Erythroblast (primary cell): ENCODE measurements at regions not wholly inside any gene's neighbourhood (a gene's known extent, or its start where the extent isn't known, plus 50 kb on each side); places are given as distances from the start of the nearest gene placed in this dataset.

ENCODE experiments used
- GATA1 ChIP-seq: IDR thresholded peaks from 2 replicates; pipeline ENCODE4 v1.6.1; 2011; ENCODE audit warnings: low read depth, mild to moderate bottlenecking, control low read depth, low read length, moderate library complexity
- POLR2A ChIP-seq: IDR thresholded peaks from 2 replicates; pipeline ENCODE4 v1.6.1; 2011; ENCODE audit warnings: mild to moderate bottlenecking, low read length

DNA sequence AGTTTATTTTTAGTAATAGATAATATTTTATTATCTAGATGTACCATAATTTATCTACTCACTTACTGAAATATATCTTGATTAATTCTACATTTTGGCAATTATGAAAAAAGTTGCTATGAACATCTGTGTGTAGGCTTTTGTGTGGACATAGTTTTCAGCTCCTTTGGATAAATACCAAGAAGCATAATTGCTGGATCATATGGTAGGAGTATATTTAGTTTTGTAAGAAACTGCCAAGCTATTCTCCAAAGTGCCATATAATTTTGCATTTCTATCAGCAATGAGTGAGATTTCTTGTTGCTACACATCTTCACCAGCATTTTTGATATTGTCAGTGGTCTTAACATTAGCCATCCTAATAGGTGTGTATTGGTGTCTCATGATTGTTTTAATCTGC is 882.6 kb upstream of the GRIA3 start:
- TF ChIP-seq POLR2A = no peak
- no peak for TF ChIP-seq GATA1
